ENCODE measurements at regions not wholly inside any gene's neighbourhood (a gene's known extent, or its start where the extent isn't known, plus 50 kb on each side); places are given as distances from the start of the nearest gene placed in this dataset.

DNA sequence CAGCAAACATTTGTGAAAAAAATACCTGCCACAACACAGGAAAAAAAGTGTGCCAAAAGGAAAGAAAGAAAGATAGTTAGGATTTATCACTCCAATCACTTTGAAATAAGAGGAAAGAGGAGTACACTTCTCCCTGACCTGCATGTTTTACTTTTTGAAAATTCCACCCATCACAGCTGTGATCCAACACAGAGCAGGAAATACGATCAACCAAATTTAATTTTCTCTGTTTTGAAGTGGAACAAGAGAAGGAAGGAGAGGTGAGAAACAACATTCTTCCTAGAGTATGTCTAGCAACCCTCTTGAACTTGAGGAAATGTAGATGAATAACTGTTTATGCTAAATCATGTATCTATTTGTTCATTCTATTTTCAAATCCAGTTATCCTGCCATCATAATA, 284.7 kb upstream of the SYT1 start:
- H3K9me3 ChIP-seq, result peaks cover 0 to 30% (median 12%) of the 10 kb centered on the region in 8 donors
- no peaks in the 10 kb centered on the region for H3K36me3 ChIP-seq
- WGBS, 5 donors, result 58 to 80% (median 72%) methylated on average over 1 of the region's 1 CpG
- H3K4me1 ChIP-seq, result no peaks in the 10 kb centered on the region
- H3K4me3 ChIP-seq, result no peak overlapping the region
- H3K27me3 ChIP-seq (replicated peaks in 1 of 7), result no peaks in the 10 kb centered on the region
- TF ChIP-seq POLR2A (IDR thresholded peaks at IDR 0.05), result no peak
- no peak for TF ChIP-seq POLR2AphosphoS5 (IDR thresholded peaks at IDR 0.05)
- TF ChIP-seq, protein P1, sequence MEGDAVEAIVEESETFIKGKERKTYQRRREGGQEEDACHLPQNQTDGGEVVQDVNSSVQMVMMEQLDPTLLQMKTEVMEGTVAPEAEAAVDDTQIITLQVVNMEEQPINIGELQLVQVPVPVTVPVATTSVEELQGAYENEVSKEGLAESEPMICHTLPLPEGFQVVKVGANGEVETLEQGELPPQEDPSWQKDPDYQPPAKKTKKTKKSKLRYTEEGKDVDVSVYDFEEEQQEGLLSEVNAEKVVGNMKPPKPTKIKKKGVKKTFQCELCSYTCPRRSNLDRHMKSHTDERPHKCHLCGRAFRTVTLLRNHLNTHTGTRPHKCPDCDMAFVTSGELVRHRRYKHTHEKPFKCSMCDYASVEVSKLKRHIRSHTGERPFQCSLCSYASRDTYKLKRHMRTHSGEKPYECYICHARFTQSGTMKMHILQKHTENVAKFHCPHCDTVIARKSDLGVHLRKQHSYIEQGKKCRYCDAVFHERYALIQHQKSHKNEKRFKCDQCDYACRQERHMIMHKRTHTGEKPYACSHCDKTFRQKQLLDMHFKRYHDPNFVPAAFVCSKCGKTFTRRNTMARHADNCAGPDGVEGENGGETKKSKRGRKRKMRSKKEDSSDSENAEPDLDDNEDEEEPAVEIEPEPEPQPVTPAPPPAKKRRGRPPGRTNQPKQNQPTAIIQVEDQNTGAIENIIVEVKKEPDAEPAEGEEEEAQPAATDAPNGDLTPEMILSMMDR (IDR thresholded peaks at IDR 0.05 in 8 of 11, conservative IDR thresholded peaks at IDR 0.05 in 3 of 11), result no peak
- intact Hi-C loops (cut with DNase I; ENCODE audit: low total_unique reads), result no loop called here
- H3K27ac ChIP-seq, result no peak overlapping the region
- DNase-seq, result no peak

DNA sequence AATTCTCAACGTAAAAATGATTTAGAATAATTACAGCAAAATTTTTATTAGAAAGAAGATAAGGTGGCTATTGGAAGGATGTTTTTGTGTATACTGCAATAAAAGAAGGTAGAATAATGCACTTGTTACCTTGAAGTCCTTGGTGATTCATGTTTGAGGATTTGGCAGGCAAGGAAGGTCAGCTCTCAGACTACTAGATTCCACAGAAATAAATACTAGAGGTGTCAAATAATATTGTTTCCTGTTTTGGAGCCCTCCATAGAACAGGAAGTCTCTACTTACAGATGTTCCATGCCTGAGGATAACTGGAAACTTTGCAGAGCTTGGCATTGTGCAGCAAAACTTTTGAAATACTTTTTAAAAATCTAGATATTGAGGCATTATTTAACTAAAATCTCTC, 284.3 kb upstream of the SYT1 start:
- no peaks in the 10 kb centered on the region for H3K4me1 ChIP-seq
- no peak overlapping the region for H3K4me3 ChIP-seq
- TF ChIP-seq POLR2A (IDR thresholded peaks at IDR 0.05), result no peak
- TF ChIP-seq, protein P1 (IDR thresholded peaks at IDR 0.05 in 8 of 11, conservative IDR thresholded peaks at IDR 0.05 in 3 of 11), result no peak
- no peak for TF ChIP-seq POLR2AphosphoS5 (IDR thresholded peaks at IDR 0.05)
- no peaks in the 10 kb centered on the region for H3K27me3 ChIP-seq (replicated peaks in 1 of 7)
- intact Hi-C loops (cut with DNase I; ENCODE audit: low total_unique reads), result no loop called here
- no peaks in the 10 kb centered on the region for H3K36me3 ChIP-seq
- 63 to 75% (median 68%) methylated on average over 1 of the region's 1 CpG for WGBS, 5 donors
- DNase-seq, result no peak
- H3K27ac ChIP-seq, result no peak overlapping the region
- peaks cover 0 to 30% (median 14%) of the 10 kb centered on the region in 8 donors for H3K9me3 ChIP-seq

DNA sequence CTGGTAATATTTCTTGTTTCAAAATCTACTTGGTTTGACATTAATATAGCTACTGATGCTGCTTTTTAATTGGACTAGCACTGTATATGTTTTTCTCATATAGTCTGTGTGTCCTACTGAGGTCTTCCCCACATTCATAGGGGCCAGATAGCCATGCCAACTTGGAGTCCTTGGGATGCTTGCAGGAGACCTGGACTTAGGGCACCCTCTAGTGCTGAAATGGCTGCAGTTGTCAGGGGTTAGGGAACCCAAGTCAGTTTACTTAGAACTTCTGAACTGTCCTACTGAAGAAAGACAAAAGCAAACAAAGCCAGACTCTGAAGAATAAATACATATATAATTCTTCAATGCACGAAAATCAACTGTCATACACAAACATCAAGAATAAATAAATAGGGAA, 279.9 kb upstream of the SYT1 start:
- Histone ChIP-seq H3K9me3 (peaks cover 0 to 51% (median 31%) of the 10 kb centered on the region in 8 donors), H3K27me3 (replicated peaks in 1 of 7) (no peaks in the 10 kb centered on the region), H3K27ac (no peak overlapping the region), H3K4me1 (no peaks in the 10 kb centered on the region), H3K4me3 (no peak overlapping the region), H3K36me3 (no peaks in the 10 kb centered on the region)
- WGBS, 5 donors, result 35 to 66% (median 58%) methylated on average over 1 of the region's 1 CpG
- no peak for DNase-seq
- TF ChIP-seq POLR2A (IDR thresholded peaks at IDR 0.05) (no peak), POLR2AphosphoS5 (IDR thresholded peaks at IDR 0.05) (no peak)
- TF ChIP-seq, protein P1 (IDR thresholded peaks at IDR 0.05 in 8 of 11, conservative IDR thresholded peaks at IDR 0.05 in 3 of 11), result no peak
- intact Hi-C loops (cut with DNase I; ENCODE audit: low total_unique reads), result no loop called here

DNA sequence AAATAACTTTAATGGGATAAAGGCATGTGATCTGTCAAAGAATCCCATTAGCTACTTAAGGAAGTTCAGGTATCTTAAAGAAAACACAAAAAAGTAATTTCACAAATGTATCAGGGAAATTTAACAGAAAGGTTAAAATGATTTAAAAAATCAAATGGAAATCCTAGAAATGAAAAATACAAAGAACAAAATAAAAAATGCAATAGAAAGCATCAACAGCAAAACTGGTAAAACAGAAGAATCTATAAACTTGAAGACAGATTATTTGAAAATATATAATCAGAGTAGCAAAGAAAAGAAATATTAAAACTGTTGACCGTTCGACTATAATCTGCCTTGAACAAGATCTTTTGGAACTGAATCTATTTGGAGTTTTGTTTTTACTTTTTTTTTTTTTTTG, 279.4 kb upstream of the SYT1 start:
- H3K27me3 ChIP-seq (replicated peaks in 1 of 7), result no peaks in the 10 kb centered on the region
- H3K27ac ChIP-seq, result no peak overlapping the region
- no peak for TF ChIP-seq POLR2A (IDR thresholded peaks at IDR 0.05)
- no peak for TF ChIP-seq POLR2AphosphoS5 (IDR thresholded peaks at IDR 0.05)
- TF ChIP-seq, protein P1 (IDR thresholded peaks at IDR 0.05 in 8 of 11, conservative IDR thresholded peaks at IDR 0.05 in 3 of 11), result no peak
- 86 to 91% (median 88%) methylated on average over 2 of the region's 2 CpGs for WGBS, 5 donors
- H3K36me3 ChIP-seq, result no peaks in the 10 kb centered on the region
- intact Hi-C loops (cut with DNase I; ENCODE audit: low total_unique reads), result no loop called here
- peaks cover 0 to 51% (median 31%) of the 10 kb centered on the region in 8 donors for H3K9me3 ChIP-seq
- no peak overlapping the region for H3K4me3 ChIP-seq
- no peak for DNase-seq
- no peaks in the 10 kb centered on the region for H3K4me1 ChIP-seq

Data from spleen (tissue), 11 donors.